Fibroblast of gingiva (primary cell): ENCODE measurements at regions not wholly inside any gene's neighbourhood (a gene's known extent, or its start where the extent isn't known, plus 50 kb on each side); places are given as distances from the start of the nearest gene placed in this dataset.

Source experiments
- DNase-seq: peaks from one replicate; pipeline ENCODE4 v3.0.0-alpha.2; 2011; ENCODE audit warnings: low read depth

- DNase-seq, result no peak
These were observed 73.8 kb downstream of the RTP5 start for GRCh38 chr2:241943209-241943850.

- no peak for DNase-seq
These were observed 74.5 kb downstream of the RTP5 start for GRCh38 chr2:241943961-241944575.

- DNase-seq, result no peak
These were observed 75.3 kb downstream of the RTP5 start for GRCh38 chr2:241944821-241945220.

GRCh38 chr2:241945311-241945710 lies 75.8 kb downstream of the RTP5 start:
- no peak for DNase-seq

- no peak for DNase-seq
These were observed 76.3 kb downstream of the RTP5 start for GRCh38 chr2:241945803-241946202.

- DNase-seq, result no peak
These were observed 76.9 kb downstream of the RTP5 start for GRCh38 chr2:241946306-241947003.

GRCh38 chr2:241947004-241947350 lies 77.4 kb downstream of the RTP5 start:
- DNase-seq, result no peak

- no peak for DNase-seq
These were observed 77.9 kb downstream of the RTP5 start for GRCh38 chr2:241947401-241947800.

GRCh38 chr2:241947876-241948275 lies 78.3 kb downstream of the RTP5 start:
- no peak for DNase-seq

GRCh38 chr2:241948299-241948897 lies 78.9 kb downstream of the RTP5 start:
- DNase-seq, result no peak

- DNase-seq, result no peak
These were observed 79.6 kb downstream of the RTP5 start for GRCh38 chr2:241948901-241949735.

- no peak for DNase-seq
These were observed 80.3 kb downstream of the RTP5 start for GRCh38 chr2:241949736-241950412.

GRCh38 chr2:241950413-241951315 lies 81.1 kb downstream of the RTP5 start:
- DNase-seq, result peak; percentile 52

GRCh38 chr2:241951316-241951700 lies 81.8 kb downstream of the RTP5 start:
- no peak for DNase-seq

GRCh38 chr2:241951920-241952319 lies 82.4 kb downstream of the RTP5 start:
- DNase-seq, result no peak

GRCh38 chr2:241952816-241953215 lies 83.3 kb downstream of the RTP5 start:
- no peak for DNase-seq

GRCh38 chr2:241953324-241953928 lies 83.9 kb downstream of the RTP5 start:
- no peak for DNase-seq

GRCh38 chr2:241956521-241957110 lies 87.1 kb downstream of the RTP5 start:
- DNase-seq, result no peak

- DNase-seq, result no peak
These were observed 87.7 kb downstream of the RTP5 start for GRCh38 chr2:241957276-241957675.
